GM18873 (cell line): ENCODE measurements at regions not wholly inside any gene's neighbourhood (a gene's known extent, or its start where the extent isn't known, plus 50 kb on each side); places are given as distances from the start of the nearest gene placed in this dataset.
"Not testable (repeated sequence)": the region's sequence is repeated elsewhere in the genome, so short reads cannot be mapped to it uniquely, and the experiment has no call there.

ENCODE experiments used
- ATAC-seq: cut with Tn5 transposase; IDR thresholded peaks from one replicate; pipeline ENCODE4 v1.9.1; 2021; ENCODE audit warnings: mild to moderate bottlenecking, moderate library complexity, moderate number of reproducible peaks; ENCODE audit not compliant: unreplicated experiment, low FRiP score

GRCh38 chr7:51369228-51369627 is 52.6 kb upstream of the COBL start:
- ATAC-seq = not testable (repeated sequence)

DNA sequence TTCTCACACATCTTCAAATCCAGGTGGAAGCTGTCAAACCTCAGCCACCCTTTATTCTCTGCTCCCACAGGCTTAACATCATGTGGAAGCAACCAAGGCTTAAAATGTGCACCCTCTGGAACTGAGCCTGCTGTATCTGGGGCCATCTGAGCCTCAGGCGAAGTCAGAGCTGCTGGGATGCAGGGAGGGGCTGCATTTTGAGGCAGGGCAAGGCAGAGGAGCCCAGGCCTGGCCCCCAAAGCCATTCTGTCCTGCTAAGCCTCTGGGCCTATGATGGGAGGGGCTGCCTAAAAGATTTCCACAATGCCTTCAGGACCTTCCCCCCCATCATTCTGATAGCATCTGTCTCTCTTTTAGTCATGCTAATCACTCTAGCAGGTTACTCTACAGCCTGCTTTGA is 51.7 kb upstream of the COBL start:
- ATAC-seq = no peak

DNA sequence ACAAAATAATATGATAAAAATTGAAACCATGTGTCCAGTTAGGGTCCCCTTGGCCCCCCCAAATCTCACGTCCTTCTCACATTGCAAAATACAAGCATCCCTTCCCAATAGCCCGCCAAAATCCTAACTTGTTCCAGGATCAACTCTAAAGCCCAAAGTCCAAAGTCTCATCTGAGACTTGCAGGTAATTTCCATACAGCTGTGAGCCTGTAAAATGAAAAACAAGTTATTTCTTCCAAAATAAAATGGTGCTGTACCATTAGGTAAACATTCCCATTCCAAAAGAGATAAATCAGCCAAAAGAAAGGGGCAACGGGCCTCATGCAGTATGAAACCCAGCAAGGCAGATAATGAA is 51.0 kb upstream of the COBL start:
- no peak for ATAC-seq

DNA sequence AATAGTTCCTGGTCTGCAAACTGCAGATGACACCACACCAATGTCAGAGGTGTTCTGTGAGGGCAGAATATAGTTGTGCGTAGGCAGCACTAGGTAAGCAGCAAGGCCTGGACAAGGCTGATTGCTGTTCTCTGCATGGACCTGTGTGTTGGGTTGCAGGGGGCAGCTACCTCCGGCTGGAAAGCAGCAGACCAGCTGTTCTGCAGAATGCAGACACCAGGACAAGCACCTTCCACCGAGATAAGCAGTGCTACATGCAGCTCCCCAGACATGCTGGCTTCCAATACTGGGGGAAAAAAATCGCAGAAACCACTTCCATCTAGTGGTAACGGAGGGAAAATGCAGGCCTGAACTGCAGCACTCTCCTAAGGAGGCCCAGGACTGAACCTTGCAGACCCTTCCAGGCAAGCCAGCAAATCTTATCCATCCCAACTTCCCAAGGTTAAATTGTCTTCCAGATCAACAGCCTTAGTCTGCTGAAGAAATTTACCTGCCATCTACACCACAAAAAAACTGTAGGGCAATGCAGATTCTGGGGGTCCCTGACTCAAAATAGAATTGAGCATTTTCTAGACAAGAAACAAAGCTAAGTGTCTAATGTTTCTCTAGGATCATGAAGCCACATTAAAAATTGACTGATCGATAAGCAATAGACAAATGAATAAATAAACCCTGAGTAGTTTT is 50.5 kb upstream of the COBL start:
- peak; percentile 73 for ATAC-seq
